Tibial nerve (tissue), 4 donors: ENCODE measurements at regions not wholly inside any gene's neighbourhood (a gene's known extent, or its start where the extent isn't known, plus 50 kb on each side); places are given as distances from the start of the nearest gene placed in this dataset.

Source experiments
- EP300 ChIP-seq, 2 donors: sonication (generic); formaldehyde crosslinking; IDR thresholded peaks; one replicate each; pipeline ENCODE4 v1.6.1; 2017; ENCODE audit warnings: antibody characterized with exemption in 2 of 2, mild to moderate bottlenecking in 1 of 2
- POLR2A ChIP-seq, 2 donors: fragments of 450-650 bp; IDR thresholded peaks; one replicate each; pipeline ENCODE4 v1.6.1; 2017; ENCODE audit warnings: antibody characterized with exemption in 2 of 2, mild to moderate bottlenecking in 2 of 2, moderate library complexity in 2 of 2
- TF ChIP-seq, protein P1 (sequence below), 5 experiments: fragments of 200-600 bp in 3 of 5; fragments of 450-650 bp in 2 of 5; sonication (generic) in 3 of 5; IDR thresholded peaks; one replicate each; pipeline ENCODE4 v1.5.1; 2016 to 2019; ENCODE audit warnings: antibody characterized with exemption in 5 of 5, mild to moderate bottlenecking in 3 of 5, moderate library complexity in 2 of 5

DNA sequence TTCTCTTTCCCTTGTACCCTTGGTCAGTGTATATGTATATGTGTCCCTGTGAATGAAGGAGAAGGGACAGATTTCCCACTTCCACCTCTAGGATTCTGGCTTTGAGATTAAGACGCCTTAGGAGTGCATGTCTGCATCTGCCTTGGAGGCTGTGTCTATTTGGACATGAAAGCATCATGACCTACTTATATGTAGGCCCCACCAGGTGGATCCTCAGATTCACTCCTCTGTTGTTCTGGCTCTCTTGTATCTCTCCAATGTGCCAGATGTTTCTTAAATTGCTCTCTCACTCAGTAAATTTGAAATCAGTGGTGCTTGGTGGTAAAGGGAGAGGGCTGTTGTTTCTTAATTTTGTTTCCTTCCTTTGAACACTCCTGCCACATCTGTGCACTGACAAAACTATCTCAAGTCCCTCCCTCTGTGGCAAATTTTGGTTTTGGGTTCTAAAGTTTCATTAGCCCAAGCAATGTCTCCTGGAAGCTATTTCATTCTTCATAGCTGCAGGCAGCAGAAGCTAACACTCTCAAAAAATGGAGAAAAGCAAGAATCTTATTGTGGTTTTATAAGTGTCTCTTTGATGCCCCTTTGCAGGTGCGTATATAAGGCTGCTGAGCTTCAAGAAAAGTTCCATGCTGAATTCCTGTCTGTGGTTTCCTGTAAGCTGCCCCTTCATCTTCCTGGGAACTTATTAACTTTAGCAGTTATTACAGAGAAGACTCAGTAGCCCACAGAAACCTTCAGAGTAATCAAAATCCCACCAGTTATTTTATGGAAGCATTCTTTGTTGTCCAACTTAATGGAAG lies 179.7 kb upstream of the SETBP1 start:
- TF ChIP-seq, protein P1, sequence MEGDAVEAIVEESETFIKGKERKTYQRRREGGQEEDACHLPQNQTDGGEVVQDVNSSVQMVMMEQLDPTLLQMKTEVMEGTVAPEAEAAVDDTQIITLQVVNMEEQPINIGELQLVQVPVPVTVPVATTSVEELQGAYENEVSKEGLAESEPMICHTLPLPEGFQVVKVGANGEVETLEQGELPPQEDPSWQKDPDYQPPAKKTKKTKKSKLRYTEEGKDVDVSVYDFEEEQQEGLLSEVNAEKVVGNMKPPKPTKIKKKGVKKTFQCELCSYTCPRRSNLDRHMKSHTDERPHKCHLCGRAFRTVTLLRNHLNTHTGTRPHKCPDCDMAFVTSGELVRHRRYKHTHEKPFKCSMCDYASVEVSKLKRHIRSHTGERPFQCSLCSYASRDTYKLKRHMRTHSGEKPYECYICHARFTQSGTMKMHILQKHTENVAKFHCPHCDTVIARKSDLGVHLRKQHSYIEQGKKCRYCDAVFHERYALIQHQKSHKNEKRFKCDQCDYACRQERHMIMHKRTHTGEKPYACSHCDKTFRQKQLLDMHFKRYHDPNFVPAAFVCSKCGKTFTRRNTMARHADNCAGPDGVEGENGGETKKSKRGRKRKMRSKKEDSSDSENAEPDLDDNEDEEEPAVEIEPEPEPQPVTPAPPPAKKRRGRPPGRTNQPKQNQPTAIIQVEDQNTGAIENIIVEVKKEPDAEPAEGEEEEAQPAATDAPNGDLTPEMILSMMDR (IDR thresholded peaks at IDR 0.05) = no peak
- TF ChIP-seq POLR2A (IDR thresholded peaks at IDR 0.05) = no peak
- TF ChIP-seq EP300 (IDR thresholded peaks at IDR 0.05) = no peak
